Activated CD8-positive, alpha-beta memory T cell treated with anti-CD3 and anti-CD28 coated beads for 4 hours (primary cell): ENCODE measurements at regions not wholly inside any gene's neighbourhood (a gene's known extent, or its start where the extent isn't known, plus 50 kb on each side); places are given as distances from the start of the nearest gene placed in this dataset.

Experiments used
- DNase-seq, 2 donors: peaks; one replicate each; pipeline ENCODE4 v3.0.0-alpha.2; 2020; ENCODE audit warnings: low read depth in 2 of 2

- no peak for DNase-seq
These were observed 137.6 kb downstream of the CMPK2 start for GRCh38 chr2:6728156-6728555.

- DNase-seq: no peak
These were observed 135.7 kb downstream of the CMPK2 start for GRCh38 chr2:6730003-6730402.

DNA sequence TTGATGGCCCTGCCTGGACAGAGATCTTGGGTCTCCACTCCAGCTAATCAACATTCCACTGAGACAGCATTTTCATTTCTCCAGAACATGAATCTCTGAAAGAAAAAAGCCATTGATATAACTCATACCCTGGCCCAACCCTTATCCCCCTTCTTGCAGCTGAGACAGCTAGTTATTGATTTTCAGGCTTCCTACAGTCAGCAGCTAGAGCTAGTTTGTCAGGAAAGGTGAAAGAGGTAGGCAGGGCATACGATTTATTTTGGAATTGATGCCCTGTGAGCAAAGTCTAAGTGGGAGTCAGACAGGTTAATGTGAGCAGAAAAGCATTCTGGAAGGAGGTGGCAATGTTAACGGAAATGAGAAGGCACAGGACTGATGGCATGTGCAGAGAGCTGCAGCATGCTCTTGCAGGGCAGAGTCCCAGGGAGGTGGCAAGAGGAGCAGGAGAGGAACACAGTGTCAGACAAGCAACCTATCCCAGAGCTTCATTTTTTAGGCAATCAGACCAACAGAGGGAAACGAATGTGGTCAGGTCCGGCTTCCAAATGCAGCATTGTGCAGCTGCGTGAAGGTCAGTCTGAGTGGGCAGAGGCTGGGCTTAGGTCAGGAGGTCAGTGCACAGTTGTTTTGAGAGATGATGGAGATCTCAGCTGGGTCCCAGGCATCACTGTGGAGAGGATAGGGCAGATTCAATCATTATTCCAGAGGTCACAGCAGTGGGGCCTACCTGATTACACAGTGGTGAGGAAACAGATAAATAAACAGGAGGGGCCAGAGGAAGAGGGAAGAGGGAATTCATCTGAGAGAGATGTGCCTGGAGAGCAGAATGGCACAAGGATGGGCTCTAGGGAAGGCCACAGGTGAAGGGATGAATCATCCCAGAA lies 134.8 kb downstream of the CMPK2 start:
- DNase-seq: no peak

DNA sequence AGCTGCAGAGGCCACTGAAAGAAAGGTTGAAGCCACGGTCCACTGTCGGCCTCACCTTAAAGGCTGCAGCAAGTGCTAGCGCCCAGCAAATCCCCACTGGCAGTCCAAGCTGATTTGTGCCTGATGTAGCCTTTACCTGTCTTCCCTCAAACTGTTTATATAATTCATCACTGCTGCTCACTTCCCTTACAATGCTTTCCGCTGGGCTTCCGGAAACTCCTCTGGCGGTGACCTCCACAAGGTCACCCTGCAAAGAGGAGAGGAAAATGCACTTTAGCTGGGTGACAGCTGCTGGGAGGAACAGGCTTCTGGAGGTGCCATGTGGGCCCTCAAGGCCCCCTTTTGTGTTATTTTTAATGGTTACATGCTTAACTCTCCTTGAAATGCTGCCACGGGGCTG lies 126.2 kb downstream of the CMPK2 start:
- DNase-seq: no peak

DNA sequence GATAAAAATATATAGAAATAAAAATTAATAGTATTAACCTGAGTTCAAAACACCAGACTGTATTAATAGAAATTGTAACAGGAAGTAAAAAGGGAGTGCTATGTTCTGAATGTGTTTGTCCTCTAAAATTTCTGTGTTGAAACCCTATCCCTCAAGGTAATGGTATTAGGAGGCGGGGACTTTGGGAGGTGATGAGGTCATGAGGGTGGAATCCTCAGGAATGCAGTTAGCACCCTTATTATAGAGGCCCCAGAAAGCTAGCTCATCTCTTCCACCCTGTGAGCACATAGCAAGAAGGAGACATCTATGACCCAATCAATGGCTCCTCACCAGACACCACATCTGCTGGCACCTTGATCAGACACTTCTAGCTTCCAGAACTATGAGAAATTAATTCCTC lies 124.5 kb downstream of the CMPK2 start:
- no peak for DNase-seq

DNA sequence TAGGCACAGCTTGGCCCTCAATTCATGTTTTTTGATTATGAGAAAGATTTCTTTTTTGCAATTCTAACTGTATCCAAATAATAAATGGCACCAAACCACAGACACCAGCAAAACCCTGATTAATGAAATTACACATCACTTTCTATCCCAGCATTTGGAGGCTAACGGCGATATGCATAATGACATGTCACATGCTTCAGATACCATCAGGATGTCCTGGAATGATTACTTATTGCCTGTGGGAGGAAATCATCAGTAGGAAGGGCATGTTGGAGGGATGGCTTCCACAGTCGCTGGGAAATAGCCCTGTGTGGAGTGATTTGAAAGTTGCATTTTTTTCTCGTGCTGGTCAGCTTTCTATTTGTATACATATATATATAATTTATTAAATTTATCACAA lies 121.7 kb downstream of the CMPK2 start:
- DNase-seq: no peak

GRCh38 chr2:6747433-6747832 lies 118.3 kb downstream of the CMPK2 start:
- no peak for DNase-seq

DNA sequence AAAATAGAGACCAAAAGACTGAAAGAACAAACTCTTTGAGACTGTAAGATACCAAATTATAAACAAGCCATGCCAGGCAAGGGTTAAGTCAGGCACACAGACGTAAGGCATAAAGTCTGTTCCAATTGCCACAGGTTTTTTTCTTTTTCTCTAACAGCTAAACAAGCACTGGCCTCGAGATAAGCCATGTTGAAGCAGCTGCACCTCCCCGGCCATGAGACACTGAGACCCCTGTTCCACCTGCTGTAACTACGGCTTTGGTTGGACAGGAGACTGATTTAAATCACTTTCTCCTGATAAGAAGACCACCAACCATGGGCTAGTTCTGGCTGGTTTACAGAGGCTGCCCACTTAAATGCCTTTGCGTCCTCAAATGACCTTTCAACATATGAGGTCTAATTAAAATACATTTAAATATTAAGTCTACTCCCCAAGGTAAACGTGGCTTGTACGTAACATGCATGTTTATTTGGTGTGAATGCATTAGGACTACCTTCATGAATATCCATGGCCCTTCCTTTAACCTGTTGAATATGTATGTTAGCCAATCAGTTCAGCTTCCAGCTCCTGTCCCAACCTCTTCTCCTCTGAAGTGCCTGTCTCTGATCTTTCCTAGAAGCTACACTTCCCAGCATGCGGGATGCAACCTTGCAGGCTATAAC lies 117.2 kb downstream of the CMPK2 start:
- no peak for DNase-seq

DNA sequence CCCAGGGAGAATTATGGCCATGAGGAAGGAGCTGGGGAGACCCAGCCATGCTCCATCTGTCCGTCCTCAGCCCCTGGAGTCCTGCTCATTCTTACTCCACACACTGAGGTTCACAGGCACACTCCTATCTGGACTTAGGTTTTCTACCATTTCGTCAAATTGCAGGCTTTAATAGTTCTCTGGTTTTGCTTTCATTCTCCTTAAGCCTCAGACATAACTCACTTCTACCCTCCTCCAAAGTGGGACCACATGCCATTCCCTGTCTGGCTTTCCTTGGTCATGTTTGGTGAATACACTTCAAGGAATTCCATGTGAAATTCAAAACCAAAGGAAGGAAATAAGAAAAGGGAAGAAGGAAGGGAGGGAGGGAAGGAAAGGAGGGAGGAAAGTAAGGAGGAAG lies 115.7 kb downstream of the CMPK2 start:
- DNase-seq: no peak

DNA sequence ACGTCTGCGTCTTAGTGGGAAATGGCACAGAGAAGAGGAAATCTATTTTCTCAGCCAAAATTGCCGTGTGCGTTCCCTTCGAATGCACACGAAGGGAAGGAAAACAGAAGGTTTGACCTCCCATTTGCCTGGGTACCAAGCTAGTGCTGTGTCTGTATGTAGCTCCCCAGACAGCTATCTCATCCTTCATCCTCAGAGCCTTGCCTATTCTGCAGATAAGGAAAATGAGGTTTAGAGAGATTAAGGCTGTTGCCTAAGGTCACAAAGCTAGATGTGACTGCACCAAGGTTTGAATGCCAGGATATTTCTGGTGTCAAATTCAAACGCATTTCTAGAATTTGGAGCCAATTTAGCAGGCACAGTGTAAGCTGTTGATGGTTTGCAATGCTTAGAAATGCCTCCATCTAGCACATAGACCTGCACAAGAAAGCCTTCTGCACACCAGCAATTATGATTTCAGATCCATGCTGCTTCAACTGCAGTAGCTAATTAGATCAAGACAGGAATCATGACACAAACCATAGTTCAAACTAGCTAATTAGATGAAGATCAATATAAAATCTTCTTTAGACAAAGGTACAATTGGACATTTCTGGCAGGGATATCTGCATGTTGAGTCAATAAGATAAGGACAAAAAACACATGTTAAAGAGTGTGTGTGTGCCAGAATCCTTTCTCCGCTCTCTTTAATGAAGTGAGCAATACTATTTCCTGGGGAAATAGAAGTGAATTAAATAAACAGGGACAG lies 115.1 kb downstream of the CMPK2 start:
- no peak for DNase-seq

GRCh38 chr2:6754419-6754818 lies 111.3 kb downstream of the CMPK2 start:
- DNase-seq: no peak

GRCh38 chr2:6755456-6755855 lies 110.3 kb downstream of the CMPK2 start:
- DNase-seq: no peak

- no peak for DNase-seq
These were observed 108.5 kb downstream of the CMPK2 start for GRCh38 chr2:6757215-6757614.

GRCh38 chr2:6759689-6760088 lies 106.0 kb downstream of the CMPK2 start:
- no peak for DNase-seq

DNA sequence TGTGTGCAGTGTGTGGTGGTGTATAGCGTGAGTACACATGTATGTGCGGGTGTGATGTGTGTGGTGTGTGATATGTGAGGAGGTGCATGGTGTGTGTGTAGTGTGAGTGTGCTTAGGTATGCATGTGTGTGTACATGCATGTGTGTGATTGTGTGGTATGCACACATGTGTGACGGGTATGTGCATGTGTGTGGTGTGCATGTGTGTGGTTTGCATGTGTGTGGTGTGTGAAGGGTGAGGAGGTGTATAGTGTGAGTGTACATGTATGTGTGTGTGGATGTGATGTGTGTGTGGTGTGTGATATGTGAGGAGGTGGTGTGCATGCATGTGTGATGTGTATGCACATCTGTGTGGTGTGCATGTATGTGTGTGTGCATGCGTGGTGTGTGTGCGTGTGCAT lies 105.6 kb downstream of the CMPK2 start:
- no peak for DNase-seq

DNA sequence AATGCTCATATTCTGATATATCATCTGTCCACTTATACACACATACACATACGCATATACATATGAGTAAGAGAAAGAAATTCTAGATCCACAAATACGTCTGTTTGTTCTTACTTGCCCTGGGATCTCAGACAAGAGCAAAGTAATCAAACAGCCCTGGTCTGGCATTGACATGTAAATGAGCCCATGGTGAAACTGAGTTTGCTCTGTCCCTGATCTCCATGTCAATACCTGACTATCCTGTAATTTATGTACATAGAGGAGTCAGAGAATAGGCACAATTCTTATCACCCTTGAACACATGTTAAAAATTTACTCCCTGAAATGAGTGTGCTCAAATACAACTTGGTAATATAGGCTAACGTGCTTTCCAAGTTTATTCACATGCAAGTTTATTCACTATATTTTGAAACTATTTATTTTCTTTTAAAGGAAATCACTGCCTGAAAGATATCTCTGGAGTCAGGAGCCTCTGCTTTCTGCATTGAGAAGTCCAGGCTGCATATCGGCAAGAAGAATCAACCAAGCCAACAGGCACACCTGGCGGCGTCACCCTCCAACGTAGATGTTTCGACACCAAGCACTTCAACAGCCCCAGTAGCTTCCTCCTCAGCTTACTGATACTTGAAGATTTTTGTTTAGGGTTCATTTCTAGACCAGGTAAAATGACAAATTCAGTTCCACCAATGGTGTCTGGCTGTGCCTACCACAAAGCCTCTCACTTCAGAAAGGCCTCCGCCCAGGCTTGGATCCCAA lies 100.6 kb downstream of the CMPK2 start:
- no peak for DNase-seq

GRCh38 chr2:6769346-6769745 lies 96.4 kb downstream of the CMPK2 start:
- no peak for DNase-seq

GRCh38 chr2:6770006-6770405 lies 95.7 kb downstream of the CMPK2 start:
- DNase-seq: no peak

DNA sequence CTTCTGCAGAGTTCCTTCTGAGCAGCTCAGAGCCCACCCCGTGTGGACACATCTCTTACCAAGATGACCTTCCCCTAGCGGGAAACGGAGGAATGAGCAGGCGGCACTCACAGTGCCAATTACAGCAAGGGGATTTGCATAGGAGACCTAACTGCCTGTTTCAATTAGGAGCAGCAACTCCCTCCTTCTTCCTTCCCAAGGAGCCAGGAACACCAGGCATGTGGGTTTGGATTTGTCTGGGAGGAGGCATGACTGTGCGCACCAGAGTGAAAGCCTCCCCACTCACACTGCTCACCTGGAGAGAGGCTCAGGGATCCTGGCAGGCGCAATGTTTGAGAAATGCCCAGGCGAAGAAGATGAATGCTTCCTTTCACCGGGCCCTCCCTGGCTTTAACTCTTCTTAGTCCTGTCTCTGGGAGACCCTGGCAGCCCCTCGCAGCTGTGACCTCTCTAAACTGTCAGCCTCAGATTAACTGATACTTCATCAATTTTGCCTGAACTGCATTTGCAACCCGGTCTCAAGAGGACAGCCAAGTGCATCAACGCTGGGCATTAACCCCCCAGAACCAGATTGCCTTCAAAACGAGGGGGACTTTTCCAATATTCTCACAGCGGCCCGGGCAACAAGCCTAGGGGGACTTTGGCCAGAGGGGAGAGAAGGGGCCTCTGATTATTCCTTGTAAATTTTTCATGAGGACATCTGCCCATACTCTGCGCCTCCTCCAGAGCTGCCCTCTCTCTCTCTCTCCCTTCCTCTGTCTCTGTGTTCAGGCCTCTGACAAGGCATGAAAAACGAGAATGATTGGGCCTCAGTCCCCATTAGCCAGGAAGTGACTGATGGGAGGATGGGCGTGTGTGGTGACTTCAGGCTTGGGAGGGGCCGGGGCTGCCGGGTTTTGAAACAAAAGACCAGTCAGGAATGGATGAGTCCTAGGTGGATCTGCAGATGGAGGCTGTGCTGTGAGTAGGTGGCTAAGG lies 93.8 kb downstream of the CMPK2 start:
- no peak for DNase-seq

DNA sequence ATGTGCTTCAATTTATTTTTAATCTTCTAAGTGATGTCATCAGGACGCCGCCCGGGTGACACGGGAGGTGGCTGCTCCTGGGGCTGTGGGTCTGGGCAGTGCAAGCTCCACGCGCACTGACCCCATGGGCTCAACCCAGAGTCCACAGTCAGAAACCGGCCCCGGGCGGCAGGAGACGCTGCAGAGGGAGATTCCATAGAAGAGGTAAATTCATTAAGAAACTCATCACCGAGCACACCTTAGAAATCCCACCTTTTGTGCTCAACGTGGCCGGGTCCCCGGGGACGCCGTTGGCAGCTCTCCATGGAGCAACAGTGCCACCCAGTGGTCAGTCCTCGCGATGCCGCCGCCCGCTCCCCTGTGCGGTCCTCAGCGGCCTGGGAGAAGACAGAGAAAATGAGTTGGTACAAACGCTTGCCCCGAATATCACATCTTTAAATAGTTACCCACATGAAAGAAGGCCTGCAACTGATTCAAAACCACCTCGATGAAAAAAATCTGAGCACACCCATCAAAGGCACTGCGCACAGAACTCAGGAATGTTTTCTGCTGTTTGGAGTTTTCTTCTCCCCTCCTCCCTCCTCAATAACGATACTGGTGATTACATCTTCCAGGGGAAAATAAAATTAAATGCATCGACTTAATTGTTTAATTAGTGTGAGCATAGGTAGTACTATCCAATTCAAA lies 92.6 kb downstream of the CMPK2 start:
- DNase-seq: peak; percentile 28 to 38
